ENCODE measurements at regions not wholly inside any gene's neighbourhood (a gene's known extent, or its start where the extent isn't known, plus 50 kb on each side); places are given as distances from the start of the nearest gene placed in this dataset.

- POLR2A ChIA-PET = no interaction called here
- DNase-seq = no peak
- H3K36me3 Mint-ChIP-seq (ENCODE audit: low read depth) = no peaks in the 10 kb centered on the region
Observed at GRCh38 chr12:87930033-87930432, 99.2 kb downstream of the C12orf50 start.

GRCh38 chr12:87929346-87929745, 99.9 kb downstream of the C12orf50 start:
- Mint-ChIP-seq H3K27me3 (no peaks in the 10 kb centered on the region), H3K36me3 (ENCODE audit: low read depth) (no peaks in the 10 kb centered on the region), H3K4me3 (no peak overlapping the region), H3K9me3 (no peaks in the 10 kb centered on the region), H3K4me1 (no peaks in the 10 kb centered on the region), H3K27ac (no peak overlapping the region)
- ChIA-PET CTCF (no interaction called here), POLR2A (no interaction called here)
- no peak for DNase-seq

More at GRCh38 chr12:87930033-87930432, 99.2 kb downstream of the C12orf50 start:
- H3K4me1 Mint-ChIP-seq = no peaks in the 10 kb centered on the region
- CTCF ChIA-PET = no interaction called here
- H3K27me3 Mint-ChIP-seq = no peaks in the 10 kb centered on the region
- H3K4me3 Mint-ChIP-seq = no peak overlapping the region
- no peaks in the 10 kb centered on the region for H3K9me3 Mint-ChIP-seq
- H3K27ac Mint-ChIP-seq = no peak overlapping the region

GRCh38 chr12:87928031-87928430, 101.2 kb downstream of the C12orf50 start:
- ChIA-PET CTCF (no interaction called here), POLR2A (no interaction called here)
- H3K27me3 Mint-ChIP-seq = no peaks in the 10 kb centered on the region
- H3K4me1 Mint-ChIP-seq = no peaks in the 10 kb centered on the region
- no peaks in the 10 kb centered on the region for H3K9me3 Mint-ChIP-seq
- no peak overlapping the region for H3K4me3 Mint-ChIP-seq
- H3K36me3 Mint-ChIP-seq (ENCODE audit: low read depth) = no peaks in the 10 kb centered on the region
- H3K27ac Mint-ChIP-seq = no peak overlapping the region
- no peak for DNase-seq

GRCh38 chr12:87925021-87925420, 104.2 kb downstream of the C12orf50 start:
- H3K4me1 Mint-ChIP-seq = no peaks in the 10 kb centered on the region
- ChIA-PET POLR2A (no interaction called here), CTCF (no interaction called here)
- H3K27ac Mint-ChIP-seq = no peak overlapping the region
- H3K9me3 Mint-ChIP-seq = no peaks in the 10 kb centered on the region
- no peaks in the 10 kb centered on the region for H3K36me3 Mint-ChIP-seq (ENCODE audit: low read depth)
- H3K4me3 Mint-ChIP-seq = no peak overlapping the region
- no peaks in the 10 kb centered on the region for H3K27me3 Mint-ChIP-seq
- DNase-seq = no peak

- Mint-ChIP-seq H3K27ac (no peak overlapping the region), H3K9me3 (no peaks in the 10 kb centered on the region), H3K27me3 (no peaks in the 10 kb centered on the region), H3K36me3 (ENCODE audit: low read depth) (no peaks in the 10 kb centered on the region), H3K4me3 (no peak overlapping the region), H3K4me1 (no peaks in the 10 kb centered on the region)
- ChIA-PET POLR2A (no interaction called here), CTCF (no interaction called here)
- no peak for DNase-seq
Observed at GRCh38 chr12:87924149-87924548, 105.1 kb downstream of the C12orf50 start.

GRCh38 chr12:87923361-87923760, 105.8 kb downstream of the C12orf50 start:
- ChIA-PET CTCF (interaction anchor here (0.7 kb wide), 1 partner anchor 1633 kb away, joined by 3 read pairs; no protein-coding TSS in a partner anchor), POLR2A (no interaction called here)
- no peak overlapping the region for H3K27ac Mint-ChIP-seq
- no peaks in the 10 kb centered on the region for H3K4me1 Mint-ChIP-seq
- no peak for DNase-seq
- no peak overlapping the region for H3K4me3 Mint-ChIP-seq
- no peaks in the 10 kb centered on the region for H3K27me3 Mint-ChIP-seq
- no peaks in the 10 kb centered on the region for H3K9me3 Mint-ChIP-seq
- H3K36me3 Mint-ChIP-seq (ENCODE audit: low read depth) = no peaks in the 10 kb centered on the region

- no peaks in the 10 kb centered on the region for H3K4me1 Mint-ChIP-seq
- no peak for DNase-seq
- no peak overlapping the region for H3K4me3 Mint-ChIP-seq
- H3K9me3 Mint-ChIP-seq = no peaks in the 10 kb centered on the region
- H3K27ac Mint-ChIP-seq = no peak overlapping the region
- no peaks in the 10 kb centered on the region for H3K36me3 Mint-ChIP-seq (ENCODE audit: low read depth)
- CTCF ChIA-PET = no interaction called here
- POLR2A ChIA-PET = no interaction called here
- no peaks in the 10 kb centered on the region for H3K27me3 Mint-ChIP-seq
Observed at GRCh38 chr12:87922736-87923135, 106.5 kb downstream of the C12orf50 start.

GRCh38 chr12:87921621-87922020, 107.6 kb downstream of the C12orf50 start:
- Mint-ChIP-seq H3K27ac (no peak overlapping the region), H3K4me3 (no peak overlapping the region), H3K27me3 (no peaks in the 10 kb centered on the region), H3K36me3 (ENCODE audit: low read depth) (no peaks in the 10 kb centered on the region), H3K9me3 (no peaks in the 10 kb centered on the region), H3K4me1 (no peaks in the 10 kb centered on the region)
- ChIA-PET CTCF (no interaction called here), POLR2A (no interaction called here)
- DNase-seq = no peak

GRCh38 chr12:87920139-87920538, 109.1 kb downstream of the C12orf50 start:
- Mint-ChIP-seq H3K36me3 (ENCODE audit: low read depth) (no peaks in the 10 kb centered on the region), H3K9me3 (no peaks in the 10 kb centered on the region), H3K4me3 (no peak overlapping the region), H3K27me3 (no peaks in the 10 kb centered on the region), H3K4me1 (no peaks in the 10 kb centered on the region), H3K27ac (no peak overlapping the region)
- CTCF ChIA-PET = no interaction called here
- DNase-seq = no peak
- POLR2A ChIA-PET = no interaction called here

GRCh38 chr12:87901457-87901856, 127.7 kb downstream of the C12orf50 start:
- Mint-ChIP-seq H3K27me3 (no peaks in the 10 kb centered on the region), H3K36me3 (ENCODE audit: low read depth) (no peaks in the 10 kb centered on the region), H3K9me3 (no peaks in the 10 kb centered on the region), H3K4me1 (no peaks in the 10 kb centered on the region), H3K4me3 (no peak overlapping the region), H3K27ac (no peak overlapping the region)
- CTCF ChIA-PET = no interaction called here
- no peak for DNase-seq
- POLR2A ChIA-PET = no interaction called here

- no peaks in the 10 kb centered on the region for H3K36me3 Mint-ChIP-seq (ENCODE audit: low read depth)
- no peaks in the 10 kb centered on the region for H3K4me1 Mint-ChIP-seq
- POLR2A ChIA-PET = no interaction called here
- H3K4me3 Mint-ChIP-seq = no peak overlapping the region
- H3K27ac Mint-ChIP-seq = no peak overlapping the region
- DNase-seq = no peak
- no peaks in the 10 kb centered on the region for H3K9me3 Mint-ChIP-seq
- no peaks in the 10 kb centered on the region for H3K27me3 Mint-ChIP-seq
- CTCF ChIA-PET = no interaction called here
Observed at GRCh38 chr12:87897662-87898061, 131.5 kb downstream of the C12orf50 start.

- no peaks in the 10 kb centered on the region for H3K27me3 Mint-ChIP-seq
- H3K4me3 Mint-ChIP-seq = no peak overlapping the region
- H3K4me1 Mint-ChIP-seq = no peaks in the 10 kb centered on the region
- no peak for DNase-seq
- ChIA-PET CTCF (no interaction called here), POLR2A (no interaction called here)
- no peaks in the 10 kb centered on the region for H3K36me3 Mint-ChIP-seq (ENCODE audit: low read depth)
- no peaks in the 10 kb centered on the region for H3K9me3 Mint-ChIP-seq
- no peak overlapping the region for H3K27ac Mint-ChIP-seq
Observed at GRCh38 chr12:87883806-87884205, 145.4 kb downstream of the C12orf50 start.

- CTCF ChIA-PET = no interaction called here
- Mint-ChIP-seq H3K27me3 (no peaks in the 10 kb centered on the region), H3K4me1 (no peaks in the 10 kb centered on the region)
Observed at GRCh38 chr12:87879141-87879540, 150.1 kb downstream of the C12orf50 start.

GRCh38 chr12:87870493-87871460, 158.4 kb downstream of the C12orf50 start:
- Mint-ChIP-seq H3K27ac (no peak overlapping the region), H3K4me1 (no peaks in the 10 kb centered on the region), H3K27me3 (no peaks in the 10 kb centered on the region), H3K4me3 (no peak overlapping the region), H3K36me3 (ENCODE audit: low read depth) (no peaks in the 10 kb centered on the region), H3K9me3 (no peaks in the 10 kb centered on the region)
- no peak for DNase-seq
- ChIA-PET POLR2A (no interaction called here), CTCF (interaction anchor here (1.2 kb wide), 1 partner anchor 22 kb away, joined by 4 read pairs; no protein-coding TSS in a partner anchor)

More at GRCh38 chr12:87879141-87879540, 150.1 kb downstream of the C12orf50 start:
- H3K36me3 Mint-ChIP-seq (ENCODE audit: low read depth) = no peaks in the 10 kb centered on the region
- H3K9me3 Mint-ChIP-seq = no peaks in the 10 kb centered on the region
- no peak for DNase-seq
- H3K27ac Mint-ChIP-seq = no peak overlapping the region
- H3K4me3 Mint-ChIP-seq = no peak overlapping the region
- POLR2A ChIA-PET = no interaction called here

Measured in activated CD4-positive, alpha-beta memory T cell treated with anti-CD3 and anti-CD28 coated beads, Interleukin-2, amount 10 ng/mL, durations not matched to agents 7 days and 5 days (primary cell).